ENCODE measurements at regions not wholly inside any gene's neighbourhood (a gene's known extent, or its start where the extent isn't known, plus 50 kb on each side); places are given as distances from the start of the nearest gene placed in this dataset.
"Not testable (repeated sequence)": the region's sequence is repeated elsewhere in the genome, so short reads cannot be mapped to it uniquely, and the experiment has no call there.

GRCh38 chr14:71237556-71237955 is 330.3 kb downstream of the PCNX1 start:
- DNase-seq (ENCODE audit: low read depth in 1 of 2, low spot score in 1 of 2), result no peak

GRCh38 chr14:71238835-71239234 is 331.6 kb downstream of the PCNX1 start:
- no peak for DNase-seq (ENCODE audit: low read depth in 1 of 2, low spot score in 1 of 2)

- DNase-seq (ENCODE audit: low read depth in 1 of 2, low spot score in 1 of 2), result no peak
Measured at GRCh38 chr14:71240171-71240570, 332.9 kb downstream of the PCNX1 start.

GRCh38 chr14:71240866-71241520 is 333.7 kb downstream of the PCNX1 start:
- DNase-seq (ENCODE audit: low read depth in 1 of 2, low spot score in 1 of 2), result no peak

- no peak for DNase-seq (ENCODE audit: low read depth in 1 of 2, low spot score in 1 of 2)
Measured at GRCh38 chr14:71242237-71242748, 335.0 kb downstream of the PCNX1 start.

GRCh38 chr14:71243697-71244096 is 336.4 kb downstream of the PCNX1 start:
- no peak for DNase-seq (ENCODE audit: low read depth in 1 of 2, low spot score in 1 of 2)

GRCh38 chr14:71244341-71244740 is 337.1 kb downstream of the PCNX1 start:
- no peak for DNase-seq (ENCODE audit: low read depth in 1 of 2, low spot score in 1 of 2)

- no peak for DNase-seq (ENCODE audit: low read depth in 1 of 2, low spot score in 1 of 2)
Measured at GRCh38 chr14:71245659-71246361, 338.6 kb downstream of the PCNX1 start.

- no peak for DNase-seq (ENCODE audit: low read depth in 1 of 2, low spot score in 1 of 2)
Measured at GRCh38 chr14:71246539-71246938, 339.3 kb downstream of the PCNX1 start.

GRCh38 chr14:71247106-71247505 is 339.8 kb downstream of the PCNX1 start:
- no peak for DNase-seq (ENCODE audit: low read depth in 1 of 2, low spot score in 1 of 2)

GRCh38 chr14:71248194-71248593 is 340.9 kb downstream of the PCNX1 start:
- no peak for DNase-seq (ENCODE audit: low read depth in 1 of 2, low spot score in 1 of 2)

GRCh38 chr14:71250347-71250746 is 343.1 kb downstream of the PCNX1 start:
- DNase-seq (ENCODE audit: low read depth in 1 of 2, low spot score in 1 of 2), result no peak

GRCh38 chr14:71250791-71251190 is 343.5 kb downstream of the PCNX1 start:
- no peak for DNase-seq (ENCODE audit: low read depth in 1 of 2, low spot score in 1 of 2)

- not testable (repeated sequence) for DNase-seq (ENCODE audit: low read depth in 1 of 2, low spot score in 1 of 2)
Measured at GRCh38 chr14:71254091-71254719, 346.9 kb downstream of the PCNX1 start.

- DNase-seq (ENCODE audit: low read depth in 1 of 2, low spot score in 1 of 2), result no peak
Measured at GRCh38 chr14:71261206-71261605, 353.9 kb downstream of the PCNX1 start.

- DNase-seq (ENCODE audit: low read depth in 1 of 2, low spot score in 1 of 2), result no peak
Measured at GRCh38 chr14:71262441-71262840, 355.2 kb downstream of the PCNX1 start.

GRCh38 chr14:71264260-71264659 is 357.0 kb downstream of the PCNX1 start:
- no peak for DNase-seq (ENCODE audit: low read depth in 1 of 2, low spot score in 1 of 2)

GRCh38 chr14:71267007-71267513 is 359.8 kb downstream of the PCNX1 start:
- DNase-seq (ENCODE audit: low read depth in 1 of 2, low spot score in 1 of 2), result no peak

- DNase-seq (ENCODE audit: low read depth in 1 of 2, low spot score in 1 of 2), result no peak
Measured at GRCh38 chr14:71267691-71268090, 360.4 kb downstream of the PCNX1 start.

- no peak for DNase-seq (ENCODE audit: low read depth in 1 of 2, low spot score in 1 of 2)
Measured at GRCh38 chr14:71270111-71270510, 362.9 kb downstream of the PCNX1 start.

GRCh38 chr14:71271166-71271945 is 364.1 kb downstream of the PCNX1 start:
- DNase-seq (ENCODE audit: low read depth in 1 of 2, low spot score in 1 of 2), result no peak

All from activated CD4-positive, alpha-beta T cell treated with anti-CD3 and anti-CD28 coated beads, Interleukin-2, amount 50 U/mL, for 24 hours (primary cell).